OCI-LY3 (cell line): ENCODE measurements at regions not wholly inside any gene's neighbourhood (a gene's known extent, or its start where the extent isn't known, plus 50 kb on each side); places are given as distances from the start of the nearest gene placed in this dataset.

ENCODE experiments used
- H2AFZ ChIP-seq: fragments of 200-600, 300-600 bp; shearing (Covaris generic); 2 replicates; pipeline ENCODE4 v1.6.0; 2014; ENCODE audit warnings: antibody characterized with exemption, low read depth, low read length
- H3K27ac ChIP-seq: fragments of 200-600, 300-600 bp; sonication (generic); 2 replicates; pipeline ENCODE4 v1.5.1; 2014; ENCODE audit warnings: mild to moderate bottlenecking, low read length, moderate library complexity, mixed read lengths
- H3K27me3 ChIP-seq: fragments of 200-600, 300-600 bp; sonication (generic); 2 replicates; pipeline ENCODE4 v1.6.1; 2014; ENCODE audit warnings: low read depth, low read length, mixed read lengths
- H3K36me3 ChIP-seq: fragments of 200-600, 300-600 bp; sonication (generic); replicated peaks from 2 replicates; pipeline ENCODE3; 2014; ENCODE audit warnings: low read depth, low read length, mixed read lengths
- H3K4me1 ChIP-seq: fragments of 300-600, 200-600 bp; sonication (generic); 2 replicates; pipeline ENCODE4 v1.6.1; 2014; ENCODE audit warnings: low read length, mixed read lengths
- H3K4me2 ChIP-seq: fragments of 200-600, 300-600 bp; sonication (generic); 2 replicates; pipeline ENCODE4 v1.6.1; 2014; ENCODE audit warnings: low read length, mixed read lengths
- H3K4me3 ChIP-seq: fragments of 300-600, 200-600 bp; sonication (generic); 2 replicates; pipeline ENCODE4 v1.5.1; 2014; ENCODE audit warnings: antibody characterized with exemption, mild to moderate bottlenecking, low read length, moderate library complexity
- H3K79me2 ChIP-seq: fragments of 300-600, 200-600 bp; shearing (Covaris generic); 2 replicates; pipeline ENCODE4 v1.6.1; 2014; ENCODE audit warnings: mild to moderate bottlenecking, low read length, mixed read lengths
- H3K9ac ChIP-seq: fragments of 300-600, 200-600 bp; shearing (Covaris generic); 2 replicates; pipeline ENCODE4 v1.6.0; 2014; ENCODE audit warnings: mild to moderate bottlenecking, low read length, moderate library complexity
- H3K9me3 ChIP-seq: fragments of 200-600, 300-600 bp; shearing (Covaris generic); 2 replicates; pipeline ENCODE4 v1.6.1; 2014; ENCODE audit warnings: low read length, mixed read lengths; ENCODE audit not compliant: insufficient read depth
- H4K20me1 ChIP-seq: fragments of 200-600, 300-600 bp; sonication (generic); 2 replicates; pipeline ENCODE4 v1.6.1; 2016; ENCODE audit warnings: low read length, mixed read lengths; ENCODE audit not compliant: insufficient read depth
- CTCF ChIP-seq: fragments of 200-600, 300-600 bp; sonication (generic); IDR thresholded peaks from 2 replicates; pipeline ENCODE4 v1.5.1; 2014; ENCODE audit warnings: antibody characterized with exemption, low read length, low read depth
- EZH2phosphoT487 ChIP-seq: fragments of 200-600 bp; shearing (Covaris generic); IDR thresholded peaks from 2 replicates; pipeline ENCODE4 v1.6.1; 2018; ENCODE audit warnings: antibody characterized with exemption, mixed run types, low read depth

GRCh38 chr6:100166956-100167355, 172.9 kb upstream of the MCHR2 start:
- Histone ChIP-seq H4K20me1 (no peaks in the 10 kb centered on the region), H3K27ac (no peak overlapping the region), H3K4me2 (no peak overlapping the region), H3K9ac (no peak overlapping the region), H3K4me1 (peaks cover 11% of the 10 kb centered on the region), H3K27me3 (no peaks in the 10 kb centered on the region), H3K79me2 (no peaks in the 10 kb centered on the region), H2AFZ (no peak overlapping the region), H3K4me3 (no peak overlapping the region), H3K36me3 (no peaks in the 10 kb centered on the region), H3K9me3 (no peaks in the 10 kb centered on the region)
- TF ChIP-seq CTCF (no peak), EZH2phosphoT487 (no peak)

- Histone ChIP-seq H3K27ac (no peak overlapping the region), H3K27me3 (no peaks in the 10 kb centered on the region), H2AFZ (no peak overlapping the region), H4K20me1 (no peaks in the 10 kb centered on the region), H3K79me2 (no peaks in the 10 kb centered on the region), H3K4me2 (no peak overlapping the region), H3K4me1 (no peaks in the 10 kb centered on the region), H3K9ac (no peak overlapping the region), H3K9me3 (no peaks in the 10 kb centered on the region), H3K36me3 (no peaks in the 10 kb centered on the region), H3K4me3 (no peak overlapping the region)
- TF ChIP-seq EZH2phosphoT487 (no peak), CTCF (no peak)
These were observed 171.4 kb upstream of the MCHR2 start for GRCh38 chr6:100165442-100165841.

GRCh38 chr6:100163035-100163434, 169.0 kb upstream of the MCHR2 start:
- Histone ChIP-seq H3K27me3 (no peaks in the 10 kb centered on the region), H3K79me2 (no peaks in the 10 kb centered on the region), H3K9me3 (no peaks in the 10 kb centered on the region), H2AFZ (no peak overlapping the region), H3K9ac (no peak overlapping the region), H3K4me1 (no peaks in the 10 kb centered on the region), H3K4me3 (no peak overlapping the region), H3K36me3 (no peaks in the 10 kb centered on the region), H3K4me2 (no peak overlapping the region), H4K20me1 (no peaks in the 10 kb centered on the region), H3K27ac (no peak overlapping the region)
- TF ChIP-seq EZH2phosphoT487 (no peak), CTCF (no peak)

- no peak overlapping the region for H2AFZ ChIP-seq
- H3K9me3 ChIP-seq = no peaks in the 10 kb centered on the region
- no peaks in the 10 kb centered on the region for H3K4me1 ChIP-seq
- no peak overlapping the region for H3K27ac ChIP-seq
- no peak overlapping the region for H3K4me3 ChIP-seq
- no peaks in the 10 kb centered on the region for H3K79me2 ChIP-seq
- H3K9ac ChIP-seq = no peak overlapping the region
- no peaks in the 10 kb centered on the region for H3K36me3 ChIP-seq
- H3K4me2 ChIP-seq = no peak overlapping the region
- no peaks in the 10 kb centered on the region for H4K20me1 ChIP-seq
- TF ChIP-seq EZH2phosphoT487 = no peak
- TF ChIP-seq CTCF = no peak
- H3K27me3 ChIP-seq = no peaks in the 10 kb centered on the region
These were observed 167.9 kb upstream of the MCHR2 start for GRCh38 chr6:100161782-100162365.
